HG02763 (cell line): ENCODE measurements at regions not wholly inside any gene's neighbourhood (a gene's known extent, or its start where the extent isn't known, plus 50 kb on each side); places are given as distances from the start of the nearest gene placed in this dataset.

ENCODE experiments used
- ATAC-seq: cut with Tn5 transposase; IDR thresholded peaks from one replicate; pipeline ENCODE4 v1.9.1; 2021; ENCODE audit warnings: mild to moderate bottlenecking, moderate library complexity; ENCODE audit not compliant: unreplicated experiment

DNA sequence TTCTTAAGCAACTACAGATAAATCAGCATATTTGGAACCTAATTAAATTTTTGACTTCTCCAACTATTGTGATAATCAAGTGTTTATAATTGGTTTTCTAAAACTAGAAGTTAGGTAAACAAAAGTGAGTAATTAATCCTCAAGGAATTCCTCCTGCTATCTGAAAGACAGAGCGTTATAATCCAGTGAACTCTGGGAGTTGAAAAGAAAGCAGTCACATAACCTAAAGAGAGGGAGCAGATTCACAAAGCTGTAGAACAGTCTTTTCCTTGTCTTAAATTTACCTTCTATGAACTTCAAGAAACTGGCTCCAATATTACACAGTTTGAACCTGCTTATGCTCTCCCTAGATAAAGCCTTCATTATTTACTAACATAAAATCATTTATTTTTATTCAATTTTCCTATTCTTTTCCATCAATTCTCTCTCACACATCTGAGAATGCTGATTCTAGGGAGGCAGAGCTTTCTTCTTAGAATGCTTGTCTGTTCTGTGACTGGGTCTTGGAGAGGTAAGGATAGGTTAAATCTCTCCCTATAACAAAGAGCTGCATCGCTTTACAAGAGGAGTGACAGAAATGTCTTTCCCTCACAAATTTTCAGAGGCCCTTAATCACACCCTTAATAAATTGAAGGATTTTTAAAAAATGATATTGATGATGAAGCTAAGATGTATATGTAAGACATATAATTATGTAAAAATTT lies 132.8 kb downstream of the TUSC7 start:
- ATAC-seq, result no peak

DNA sequence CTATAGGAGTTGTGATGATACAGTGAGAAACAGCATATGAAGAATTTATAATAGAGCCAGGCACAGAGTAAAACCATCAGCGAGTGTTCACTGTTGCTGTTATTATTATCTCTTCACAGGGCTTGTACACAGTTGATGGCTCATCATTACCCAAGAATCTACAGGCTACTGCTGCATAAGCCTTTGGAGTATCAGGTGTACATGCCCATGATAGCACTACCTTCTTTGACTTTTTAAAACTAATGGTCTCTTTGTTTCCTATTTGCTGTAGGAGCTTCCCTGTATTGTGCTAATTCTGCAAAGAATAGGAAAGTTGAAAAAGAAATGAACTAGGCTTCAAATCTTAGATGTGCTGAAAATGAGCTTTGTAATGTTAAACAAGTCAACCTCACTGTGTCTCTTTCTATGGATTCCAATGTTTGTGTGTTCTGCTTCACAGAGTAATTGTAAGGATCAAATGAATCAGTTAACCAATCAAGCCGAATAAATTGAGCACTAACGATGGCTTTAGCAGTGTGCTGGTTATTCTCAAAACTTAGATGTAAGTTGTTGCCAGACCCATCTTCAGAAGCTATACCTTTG lies 138.8 kb downstream of the TUSC7 start:
- ATAC-seq, result no peak

DNA sequence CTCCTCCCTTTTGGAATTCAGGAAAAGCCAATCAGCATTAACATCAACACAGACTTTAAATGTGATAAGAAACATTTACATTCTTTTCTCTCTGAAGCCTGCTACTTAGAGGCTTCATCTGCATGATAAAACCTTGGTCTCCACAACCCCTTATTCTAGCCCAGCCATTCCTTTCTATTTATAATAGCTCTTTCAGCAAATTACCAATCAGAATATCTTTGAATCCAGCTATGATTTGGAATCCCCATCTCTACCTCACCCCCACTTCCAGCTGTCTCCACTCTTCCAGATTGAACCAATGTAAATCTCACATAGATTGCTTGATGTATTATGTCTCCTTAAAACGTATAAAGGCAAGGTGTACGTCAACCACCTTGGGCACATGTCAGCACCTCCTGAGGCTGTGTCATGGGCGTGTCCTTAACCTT lies 139.7 kb downstream of the TUSC7 start:
- ATAC-seq, result no peak

DNA sequence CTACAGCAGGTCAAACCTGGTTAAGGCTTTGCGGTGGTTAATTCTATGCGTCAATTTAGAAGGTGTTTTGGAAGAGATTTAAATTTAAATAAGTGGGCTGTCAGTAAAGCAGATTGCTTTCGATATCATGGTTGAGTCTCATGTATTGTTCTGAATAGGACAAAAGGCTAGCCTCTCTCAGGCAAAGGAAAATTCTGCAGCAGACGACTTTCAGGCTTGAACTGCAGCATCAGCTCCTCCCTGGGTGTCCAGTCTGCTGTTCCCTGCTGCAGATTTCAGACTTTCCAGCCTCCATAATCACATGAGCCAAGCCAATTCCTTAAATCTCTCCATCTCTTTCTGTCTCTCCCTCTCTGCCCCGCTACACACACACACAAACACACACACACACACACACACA lies 143.2 kb downstream of the TUSC7 start:
- ATAC-seq, result no peak

DNA sequence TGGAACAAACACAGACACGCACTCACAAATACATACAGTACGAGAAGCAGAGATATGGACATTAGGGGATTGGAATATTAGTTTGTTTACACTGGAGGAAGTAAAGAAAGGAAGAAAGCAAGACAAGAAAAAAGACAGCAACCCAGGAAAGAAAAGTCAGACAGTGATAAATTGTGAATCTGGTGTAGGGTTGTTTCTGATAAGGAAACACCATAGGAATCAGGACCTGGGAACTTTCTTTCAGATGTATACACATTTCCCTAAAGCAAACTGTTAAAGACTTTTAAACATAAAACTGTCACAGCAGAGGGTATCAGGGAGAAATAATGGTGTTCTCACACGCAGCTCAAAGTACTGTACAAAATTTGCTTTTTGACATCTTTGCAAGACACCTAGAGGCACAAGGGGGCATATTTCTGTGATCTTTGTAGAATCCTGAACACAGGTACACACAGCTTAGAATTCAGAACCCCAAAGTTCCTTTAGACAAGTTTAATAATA lies 153.7 kb downstream of the TUSC7 start:
- ATAC-seq, result no peak

DNA sequence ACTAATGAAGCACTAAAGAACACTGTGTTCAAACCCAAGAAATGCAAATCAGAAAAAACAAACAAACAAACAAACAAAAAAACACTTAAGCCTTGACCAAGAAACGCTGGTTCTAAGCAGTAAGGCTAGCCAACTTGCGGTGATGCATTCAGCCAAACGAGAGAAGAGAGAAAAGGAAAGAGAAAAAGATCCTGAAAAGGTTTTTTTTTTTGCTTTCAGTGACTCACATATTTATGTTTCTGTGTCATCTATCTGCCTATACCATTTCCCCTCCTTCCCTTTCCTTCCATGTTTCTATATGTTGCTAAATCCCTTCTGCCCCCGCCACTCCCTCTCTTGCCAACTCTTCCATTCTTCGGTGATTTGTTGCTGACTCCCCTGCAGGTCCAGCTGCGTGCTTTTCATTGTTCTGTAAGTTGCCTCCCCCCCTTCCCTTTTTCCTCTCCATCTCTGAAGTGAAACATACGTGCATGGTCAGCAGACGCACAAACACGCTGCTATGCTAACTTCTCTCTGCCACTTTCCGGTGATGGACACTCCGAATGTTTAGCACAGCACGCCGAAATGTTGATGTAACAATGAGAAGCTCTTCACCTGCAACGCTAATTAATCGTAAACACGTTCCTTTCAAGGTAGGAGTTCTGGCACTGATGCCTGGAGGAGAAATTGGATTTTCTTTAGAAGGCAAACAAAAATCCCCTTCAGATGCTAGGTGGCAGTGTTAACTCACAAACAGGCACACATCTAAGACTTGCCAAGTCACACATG lies 154.4 kb downstream of the TUSC7 start:
- ATAC-seq, result no peak

DNA sequence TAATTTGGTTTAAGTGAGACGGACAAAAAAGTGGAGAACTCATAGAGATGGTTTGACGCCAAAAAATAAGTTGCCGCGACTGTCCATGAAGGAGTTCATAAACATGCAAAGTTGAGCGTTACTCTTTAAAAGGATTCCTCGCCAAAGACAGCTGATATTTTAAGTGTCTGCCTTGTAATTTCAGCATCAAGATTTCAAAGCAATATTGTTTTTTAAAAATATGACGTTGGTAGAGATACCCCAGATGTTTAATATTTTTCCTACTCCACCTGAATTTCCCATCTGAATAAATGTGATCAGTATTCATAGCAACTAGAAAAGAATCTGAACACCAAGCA lies 155.0 kb downstream of the TUSC7 start:
- ATAC-seq, result no peak

DNA sequence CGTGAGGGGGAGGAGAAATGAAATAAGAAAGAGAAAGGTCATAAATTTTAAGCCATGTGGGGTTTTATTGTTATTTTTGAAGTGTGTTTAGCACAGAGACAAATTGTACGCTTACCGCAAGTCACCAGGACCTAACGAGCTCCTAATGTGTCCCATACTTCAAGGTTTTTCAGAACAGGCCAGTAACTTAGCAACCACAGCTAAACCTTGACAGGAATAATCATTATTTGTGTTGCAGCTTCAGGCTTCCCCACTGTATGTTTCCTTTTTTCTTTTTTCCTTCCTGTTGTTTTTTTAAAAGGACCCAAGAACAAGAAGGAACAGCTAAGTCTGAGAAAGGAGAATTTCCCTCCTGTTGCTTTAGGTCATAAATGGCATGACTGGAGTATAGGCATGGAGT lies 160.8 kb downstream of the TUSC7 start:
- no peak for ATAC-seq

DNA sequence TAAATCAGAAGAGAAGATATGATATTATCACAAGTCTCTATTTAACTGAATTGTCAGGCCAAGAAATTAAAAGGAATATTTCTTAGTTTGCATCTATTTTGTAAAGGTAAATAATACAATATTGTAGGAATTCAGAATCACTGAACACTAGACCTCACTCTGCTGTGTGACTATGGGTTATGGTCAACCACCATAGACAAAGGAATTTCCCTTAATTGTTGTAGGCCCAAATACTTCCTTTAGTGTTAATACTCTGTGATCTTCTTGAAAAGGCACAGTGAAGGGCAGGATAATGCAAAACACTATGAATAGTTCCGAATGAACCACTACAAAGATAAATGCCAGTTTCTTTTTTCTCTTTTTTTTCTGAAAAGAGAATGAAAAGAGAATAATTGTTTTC lies 162.3 kb downstream of the TUSC7 start:
- ATAC-seq, result no peak

DNA sequence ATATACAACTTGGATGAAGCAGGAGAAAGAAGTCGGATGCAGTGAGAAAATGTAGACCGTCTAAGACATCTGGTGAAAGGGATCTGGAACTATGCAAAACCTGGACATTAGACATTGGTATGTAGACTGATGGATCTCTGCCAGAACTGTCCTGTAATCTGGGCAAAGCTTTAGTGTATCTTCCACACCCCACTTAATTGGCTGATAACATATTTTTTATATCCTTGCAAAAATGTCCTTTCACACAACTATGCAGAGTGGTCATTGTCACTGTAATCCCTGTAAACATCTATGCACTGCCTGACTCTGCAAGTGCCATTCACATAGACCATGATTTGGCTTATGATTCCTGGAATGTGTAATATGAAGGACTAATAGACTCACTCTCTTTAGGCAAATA lies 163.1 kb downstream of the TUSC7 start:
- ATAC-seq, result no peak

DNA sequence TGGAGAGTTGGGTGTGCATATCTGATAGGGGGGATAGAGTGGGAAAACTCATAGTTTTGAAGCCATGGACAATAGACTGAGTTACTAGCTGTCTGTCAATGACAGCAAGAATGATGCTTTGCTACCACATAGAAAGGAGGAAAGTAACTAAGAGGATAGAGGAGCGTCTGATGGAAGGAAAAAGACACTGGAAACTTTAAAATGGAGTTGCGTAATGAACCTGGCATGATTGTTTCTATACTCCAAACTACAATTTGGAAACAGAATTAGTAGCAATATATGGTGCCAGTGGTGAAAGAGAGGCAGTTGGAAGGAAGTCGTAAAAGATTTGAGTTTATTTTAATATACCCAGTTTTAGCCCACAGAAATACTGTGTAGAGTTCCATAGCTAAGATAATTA lies 163.6 kb downstream of the TUSC7 start:
- ATAC-seq, result no peak

DNA sequence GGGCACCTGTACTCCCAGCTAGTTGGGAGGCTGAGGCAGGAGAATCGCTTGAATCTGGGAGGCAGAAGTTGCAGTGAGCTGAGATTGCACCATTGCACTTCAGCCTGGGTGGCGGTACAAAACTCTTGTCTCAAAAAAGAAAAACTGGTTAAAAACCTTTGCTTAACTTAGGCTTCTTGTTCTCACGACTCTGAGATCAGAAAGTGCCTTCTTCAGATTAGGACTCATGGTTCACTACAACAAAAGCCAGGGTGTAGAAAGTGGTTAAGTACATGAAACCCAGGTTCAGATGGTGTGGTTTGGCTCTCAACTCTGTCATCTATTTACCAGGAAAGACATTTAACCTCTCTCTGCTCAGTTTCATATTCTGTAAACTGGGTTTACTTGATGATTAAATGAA lies 168.4 kb downstream of the TUSC7 start:
- no peak for ATAC-seq

DNA sequence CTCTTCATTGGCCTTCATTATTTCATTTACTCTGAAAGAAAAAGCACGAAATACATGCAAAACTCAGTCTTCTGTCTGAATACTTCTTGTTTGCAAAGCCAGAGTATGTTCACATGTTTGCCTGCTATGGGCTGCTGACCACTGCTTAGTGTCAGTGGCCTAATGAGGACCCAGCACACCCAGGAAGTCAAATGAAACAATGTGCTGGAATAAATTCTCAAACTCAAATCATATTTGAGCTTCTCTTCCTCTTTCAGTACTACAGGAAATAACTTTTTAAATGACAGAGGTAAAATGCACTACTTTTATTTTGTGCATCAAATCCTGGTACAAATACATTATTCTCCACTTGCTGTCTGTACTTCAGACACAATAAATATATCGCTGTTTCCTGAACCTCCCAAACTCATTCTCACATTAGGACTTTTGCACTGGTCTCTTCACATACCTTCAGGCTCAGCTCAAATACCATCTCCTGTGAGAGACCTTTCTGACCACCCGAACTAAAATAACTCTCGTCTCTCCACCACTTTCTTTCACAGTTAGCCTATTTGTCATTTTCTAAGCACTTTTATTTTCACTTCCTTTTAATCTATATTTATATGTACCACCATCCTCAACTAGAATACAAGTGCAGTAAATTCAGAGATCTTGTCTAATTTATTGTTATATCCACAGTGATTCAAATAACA lies 176.8 kb downstream of the TUSC7 start:
- ATAC-seq, result peak; percentile 76

DNA sequence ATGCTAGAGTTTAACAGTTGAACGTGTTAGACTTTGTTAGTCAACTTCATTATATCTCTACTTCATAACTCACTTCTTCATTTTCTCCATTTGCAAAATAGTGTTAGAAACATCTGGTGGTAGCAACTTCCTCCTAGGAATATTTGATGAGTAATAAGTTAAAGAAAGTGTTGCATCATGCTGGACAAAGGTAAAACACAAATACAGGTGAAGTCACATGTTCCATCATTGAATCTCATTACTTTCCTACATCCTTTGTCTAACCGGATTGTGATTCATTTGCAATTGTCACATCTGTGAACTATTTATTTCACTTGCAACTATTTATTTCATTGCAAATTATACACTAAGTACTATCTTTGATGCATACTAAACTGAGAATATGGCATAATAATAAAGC lies 186.5 kb downstream of the TUSC7 start:
- ATAC-seq, result no peak

DNA sequence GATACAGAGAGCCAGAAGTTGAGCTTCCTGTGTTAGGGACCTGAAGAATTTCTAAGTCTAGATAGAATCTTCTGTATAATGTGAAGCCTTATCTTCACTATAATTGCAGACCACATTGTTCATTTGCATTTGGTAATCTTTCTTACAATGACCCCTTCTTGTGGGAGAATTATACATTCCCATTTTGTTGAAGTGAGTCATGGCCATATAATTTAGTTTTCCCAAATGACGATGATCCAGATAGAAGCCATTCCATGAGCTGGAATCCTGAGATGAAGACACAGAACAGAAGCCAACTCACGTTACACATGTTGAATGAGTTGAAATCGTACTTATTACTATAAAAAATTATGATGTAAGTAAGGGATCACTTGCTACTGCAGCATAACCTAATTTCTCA lies 187.8 kb downstream of the TUSC7 start:
- no peak for ATAC-seq

DNA sequence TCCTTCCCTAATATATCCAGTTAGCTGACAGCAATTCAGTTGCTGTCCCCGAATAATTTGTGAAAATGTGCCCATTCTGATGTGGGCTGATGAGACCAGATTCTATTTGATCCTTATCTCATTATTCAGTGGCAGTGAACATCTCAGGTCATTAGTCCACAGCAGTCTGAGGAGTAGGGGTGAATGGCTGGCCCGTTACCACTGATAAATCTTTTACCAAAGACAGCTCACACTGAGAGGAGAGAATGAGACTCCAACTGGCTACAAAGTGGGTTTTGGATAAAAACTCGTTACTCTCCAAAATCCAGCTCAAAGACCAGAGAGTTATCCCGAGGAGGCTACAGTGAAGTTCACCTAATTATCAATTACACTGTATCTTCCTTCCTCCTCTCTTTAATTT lies 189.7 kb downstream of the TUSC7 start:
- ATAC-seq, result no peak

DNA sequence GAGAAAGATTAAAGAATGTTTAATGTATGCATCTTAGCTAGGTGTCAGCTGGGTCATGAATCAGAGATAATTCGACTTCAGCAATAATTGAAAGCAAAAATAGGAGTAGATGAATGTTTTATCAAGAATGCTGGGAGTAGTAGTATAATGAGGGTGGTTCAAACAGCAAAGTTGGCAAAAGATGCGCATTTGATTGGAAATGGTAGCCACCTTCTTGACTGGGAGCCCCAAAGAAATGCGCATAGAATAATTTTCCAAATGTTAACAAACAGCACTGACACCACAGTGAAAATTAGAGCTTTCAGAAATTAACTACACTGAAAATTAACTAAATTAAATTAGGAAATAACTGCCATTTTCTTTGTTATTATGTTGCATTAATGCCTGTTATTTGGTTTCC lies 195.8 kb downstream of the TUSC7 start:
- ATAC-seq, result no peak

DNA sequence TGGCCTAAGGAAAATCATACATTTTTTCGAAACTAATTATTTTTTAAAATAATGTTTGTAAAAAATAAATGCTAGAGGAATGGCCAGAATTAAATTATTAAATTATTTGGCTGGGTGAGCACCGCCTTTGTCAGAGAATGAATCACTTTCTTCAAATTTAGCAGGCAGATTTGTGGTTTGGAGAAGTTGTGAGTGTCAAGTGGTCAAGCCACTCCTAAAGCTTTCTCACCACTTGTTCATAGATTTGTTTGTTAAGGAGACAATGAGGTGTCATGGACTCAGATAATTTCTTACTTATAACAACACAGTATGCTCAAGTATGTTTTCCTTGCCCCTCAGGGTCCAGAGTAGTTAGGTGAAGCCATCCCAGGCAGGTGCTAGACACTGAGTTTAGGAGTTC lies 196.2 kb downstream of the TUSC7 start:
- no peak for ATAC-seq

DNA sequence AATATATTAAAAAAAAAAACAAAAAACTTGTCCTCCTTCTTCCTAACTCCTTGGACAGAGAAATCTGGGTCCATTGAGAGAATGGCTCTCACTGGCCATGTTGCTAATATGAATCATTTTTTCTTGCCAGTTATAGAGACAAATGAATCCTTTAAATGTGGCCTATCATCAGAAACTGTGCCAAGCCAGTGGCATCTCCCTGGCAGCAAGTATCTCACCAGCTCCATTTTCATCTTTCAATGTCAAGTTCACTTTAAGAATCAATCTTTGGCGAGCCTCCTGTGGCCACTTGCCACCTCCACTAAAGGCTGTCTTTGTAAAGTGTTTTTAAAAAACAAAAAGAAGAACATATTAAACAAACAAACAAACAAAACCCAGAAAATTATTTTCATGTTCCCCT lies 202.5 kb downstream of the TUSC7 start:
- no peak for ATAC-seq

DNA sequence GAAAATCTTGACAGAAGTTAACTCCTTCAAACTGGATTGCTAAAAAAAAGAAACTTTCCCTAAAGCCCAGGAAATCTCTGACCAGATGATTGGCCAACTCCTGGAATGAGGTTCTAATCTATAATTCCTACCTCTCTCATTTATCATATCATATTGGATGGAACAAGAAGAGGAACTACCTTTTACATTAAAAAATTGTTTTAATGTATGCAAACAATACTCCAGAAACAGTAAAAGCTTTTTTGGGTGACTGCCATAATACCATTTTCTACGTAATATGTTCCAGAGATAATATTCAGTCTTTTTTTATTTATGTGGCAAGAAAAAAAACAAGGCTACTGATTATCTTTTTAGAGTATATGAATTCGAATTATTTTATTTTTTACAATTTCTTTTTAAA lies 204.4 kb downstream of the TUSC7 start:
- no peak for ATAC-seq

DNA sequence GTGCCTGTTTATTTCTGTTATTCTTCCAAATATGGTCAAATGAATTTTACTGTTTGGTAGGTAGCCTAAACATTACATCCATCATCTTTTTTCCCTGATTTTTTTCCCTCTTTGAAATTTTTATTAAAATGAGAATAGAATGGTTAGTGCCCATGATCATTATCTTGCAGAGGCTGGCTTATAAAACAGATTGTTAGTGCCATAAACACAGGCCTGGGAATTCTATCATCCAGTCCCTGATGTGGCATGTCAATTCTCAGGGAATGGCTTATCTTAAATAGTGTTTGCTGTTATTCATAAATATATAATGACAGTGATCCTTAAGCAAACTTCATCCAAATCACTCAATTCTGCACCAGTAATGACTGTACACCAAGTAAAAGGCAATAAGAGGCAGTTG lies 207.3 kb downstream of the TUSC7 start:
- ATAC-seq, result no peak
